Testis (tissue), 2 donors: ENCODE measurements at regions not wholly inside any gene's neighbourhood (a gene's known extent, or its start where the extent isn't known, plus 50 kb on each side); places are given as distances from the start of the nearest gene placed in this dataset.

ENCODE experiments used
- DNase-seq: peaks from one replicate; pipeline ENCODE4 v3.0.0-alpha.2; 2019
- H3K27ac ChIP-seq, 2 donors: fragments of 200-600 bp; sonication (generic); one replicate each; pipeline ENCODE4 v1.5.1; 2019
- H3K27me3 ChIP-seq: fragments of 200-600 bp; sonication (generic); one replicate; pipeline ENCODE4 v1.5.1; 2019
- H3K36me3 ChIP-seq: fragments of 200-600 bp; sonication (generic); one replicate; pipeline ENCODE4 v1.5.1; 2017; ENCODE audit warnings: low read depth; ENCODE audit errors: missing control alignments
- H3K4me1 ChIP-seq: fragments of 200-600 bp; sonication (generic); one replicate; pipeline ENCODE4 v1.5.1; 2019
- H3K4me3 ChIP-seq, 2 donors: fragments of 200-600 bp; sonication (generic); one replicate each; pipeline ENCODE4 v1.5.1; 2017 to 2019
- H3K9me3 ChIP-seq: fragments of 200-600 bp; sonication (generic); one replicate; pipeline ENCODE4 v1.5.1; 2017
- POLR2A ChIP-seq: fragments of 450-650 bp; IDR thresholded peaks from one replicate; pipeline ENCODE4 v1.6.1; 2017; ENCODE audit warnings: antibody characterized with exemption, mild to moderate bottlenecking, moderate library complexity
- WGBS, 2 donors: methylation state at CpG; one replicate each; pipeline ENCODE4 v1.1.5; 2018; 5-methylcytosine and 5-hydroxymethylcytosine counted together
- intact Hi-C: fragments of 100-400 bp; cut with DNase I; formaldehyde crosslinking; loops from one replicate; pipeline ENCODE4 v1.15.1; 2023; ENCODE audit warnings: low total_unique reads
- TF ChIP-seq, protein P1 (sequence below), 3 experiments: fragments of 450-650 bp in 2 of 3; fragments of 200-600 bp in 1 of 3; sonication (generic) in 1 of 3; IDR thresholded peaks; one replicate each; pipeline ENCODE4 v1.5.1; 2016 to 2019; ENCODE audit warnings: antibody characterized with exemption in 3 of 3, mild to moderate bottlenecking in 2 of 3, moderate library complexity in 1 of 3

DNA sequence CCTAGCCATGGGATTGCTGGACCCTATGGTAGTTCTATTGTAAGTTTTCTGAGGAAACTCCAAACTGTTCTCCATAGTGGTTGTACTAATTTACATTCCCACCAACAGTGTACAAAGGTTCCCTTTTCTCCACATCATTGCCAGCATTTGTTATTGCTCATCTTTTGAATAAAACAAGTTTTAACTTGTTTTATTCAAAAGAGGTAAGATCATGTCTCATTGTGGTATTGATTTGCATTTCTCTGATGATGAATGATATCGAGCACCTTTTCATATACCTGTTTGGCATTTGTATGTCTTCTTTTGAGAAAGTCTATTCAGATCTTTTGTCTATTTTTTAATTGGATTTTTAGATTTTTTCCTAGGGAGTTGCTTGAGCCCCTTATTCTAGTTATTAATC, 819.1 kb downstream of the TUSC7 start:
- no peak overlapping the region for H3K4me3 ChIP-seq

DNA sequence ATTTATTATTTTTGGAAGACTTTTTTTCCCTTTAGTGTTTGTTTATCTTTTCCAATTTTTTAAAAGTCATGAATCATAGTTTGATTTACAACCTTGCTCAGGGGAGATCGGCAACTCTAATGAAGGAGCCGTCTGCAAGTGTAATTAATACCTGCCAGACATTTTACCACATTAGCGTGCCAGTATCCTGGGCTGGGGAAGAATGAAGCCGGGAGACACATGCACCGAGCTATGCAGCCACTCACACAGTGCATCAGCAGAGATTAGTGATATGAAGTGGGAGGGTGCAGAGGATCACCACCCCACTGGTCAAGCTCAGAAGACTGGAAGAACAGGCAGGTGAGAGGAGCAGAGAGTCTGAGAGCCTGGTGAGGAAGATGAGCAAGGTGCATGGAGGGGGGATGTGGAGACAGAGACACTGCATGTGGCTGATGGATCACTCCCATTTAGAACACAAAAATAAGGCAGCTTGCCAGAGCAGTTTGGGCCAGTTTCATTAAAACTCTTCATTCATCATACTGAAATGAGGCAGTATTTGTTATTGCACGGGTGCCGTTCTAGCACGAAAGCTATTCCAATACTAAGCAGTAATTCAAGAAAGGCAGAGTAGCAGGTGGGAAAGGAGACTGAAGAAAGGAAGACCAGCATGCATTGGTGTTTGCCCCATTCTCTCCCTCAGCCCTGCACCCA, 821.6 kb downstream of the TUSC7 start:
- 44 to 63% methylated on average over 8 of the region's 8 CpGs for WGBS, 2 donors
- Histone ChIP-seq H3K27ac (no peak overlapping the region), H3K27me3 (no peaks in the 10 kb centered on the region), H3K4me1 (peaks cover 2% of the 10 kb centered on the region), H3K4me3 (no peak overlapping the region), H3K9me3 (no peaks in the 10 kb centered on the region), H3K36me3 (no peaks in the 10 kb centered on the region)
- intact Hi-C loops: no loop called here
- TF ChIP-seq, protein P1, sequence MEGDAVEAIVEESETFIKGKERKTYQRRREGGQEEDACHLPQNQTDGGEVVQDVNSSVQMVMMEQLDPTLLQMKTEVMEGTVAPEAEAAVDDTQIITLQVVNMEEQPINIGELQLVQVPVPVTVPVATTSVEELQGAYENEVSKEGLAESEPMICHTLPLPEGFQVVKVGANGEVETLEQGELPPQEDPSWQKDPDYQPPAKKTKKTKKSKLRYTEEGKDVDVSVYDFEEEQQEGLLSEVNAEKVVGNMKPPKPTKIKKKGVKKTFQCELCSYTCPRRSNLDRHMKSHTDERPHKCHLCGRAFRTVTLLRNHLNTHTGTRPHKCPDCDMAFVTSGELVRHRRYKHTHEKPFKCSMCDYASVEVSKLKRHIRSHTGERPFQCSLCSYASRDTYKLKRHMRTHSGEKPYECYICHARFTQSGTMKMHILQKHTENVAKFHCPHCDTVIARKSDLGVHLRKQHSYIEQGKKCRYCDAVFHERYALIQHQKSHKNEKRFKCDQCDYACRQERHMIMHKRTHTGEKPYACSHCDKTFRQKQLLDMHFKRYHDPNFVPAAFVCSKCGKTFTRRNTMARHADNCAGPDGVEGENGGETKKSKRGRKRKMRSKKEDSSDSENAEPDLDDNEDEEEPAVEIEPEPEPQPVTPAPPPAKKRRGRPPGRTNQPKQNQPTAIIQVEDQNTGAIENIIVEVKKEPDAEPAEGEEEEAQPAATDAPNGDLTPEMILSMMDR (IDR thresholded peaks at IDR 0.05): no peak
- no peak for TF ChIP-seq POLR2A
- no peak for DNase-seq

More for the DNA sequence above, 819.1 kb downstream of the TUSC7 start:
- WGBS, 2 donors: 86 to 97% methylated on average over 1 of the region's 1 CpG
- intact Hi-C loops: no loop called here
- Histone ChIP-seq H3K4me1 (peaks cover 5% of the 10 kb centered on the region), H3K36me3 (no peaks in the 10 kb centered on the region), H3K9me3 (no peaks in the 10 kb centered on the region), H3K27me3 (no peaks in the 10 kb centered on the region), H3K27ac (no peak overlapping the region)
- TF ChIP-seq POLR2A: no peak
- TF ChIP-seq, protein P1 (IDR thresholded peaks at IDR 0.05): no peak
- no peak for DNase-seq

DNA sequence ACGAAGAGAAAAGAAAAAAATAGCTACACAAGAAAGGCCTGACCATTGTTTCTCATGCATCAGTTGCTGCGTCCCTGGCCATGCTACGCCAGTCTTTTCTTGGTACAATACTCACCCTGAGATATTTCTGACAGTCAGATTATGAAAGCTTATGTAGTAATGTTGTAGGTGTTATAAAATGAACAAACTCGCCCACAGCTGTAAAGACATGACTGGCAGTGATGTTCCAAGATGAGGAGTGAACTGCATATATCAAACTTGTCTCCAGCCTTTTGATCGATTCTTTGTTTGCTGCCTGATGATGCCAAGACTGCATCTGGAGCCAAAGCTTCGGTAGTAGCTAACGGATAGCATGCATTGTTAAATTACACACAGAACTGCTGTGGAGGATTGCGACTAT, 822.7 kb downstream of the TUSC7 start:
- Histone ChIP-seq H3K9me3 (no peaks in the 10 kb centered on the region), H3K27me3 (no peaks in the 10 kb centered on the region), H3K4me3 (no peak overlapping the region), H3K4me1 (no peaks in the 10 kb centered on the region), H3K27ac (no peak overlapping the region), H3K36me3 (no peaks in the 10 kb centered on the region)
- 92% methylated on average over 8 of the region's 8 CpGs for WGBS, 2 donors
- TF ChIP-seq, protein P1 (IDR thresholded peaks at IDR 0.05): no peak
- no peak for TF ChIP-seq POLR2A
- DNase-seq: no peak
- intact Hi-C loops: no loop called here

DNA sequence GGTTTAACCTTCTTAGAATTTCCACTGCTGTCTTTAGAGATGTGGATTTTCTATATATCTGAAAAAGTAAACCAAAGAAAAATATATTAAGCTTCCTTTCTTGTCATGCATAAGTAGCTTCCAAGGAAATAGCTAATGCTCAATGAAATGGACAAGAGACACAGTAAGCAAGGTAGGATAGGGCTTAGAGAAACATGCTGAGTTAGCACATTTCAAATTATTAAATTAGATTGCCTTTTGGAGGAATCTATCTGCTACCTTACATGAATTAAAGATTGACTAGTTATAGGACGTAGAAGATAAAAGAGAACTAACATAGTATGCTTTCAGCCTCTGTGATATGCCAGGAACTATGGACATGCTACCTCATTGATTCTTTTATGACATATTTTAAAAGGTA, 824.6 kb downstream of the TUSC7 start:
- no peak for DNase-seq
- Histone ChIP-seq H3K4me1 (no peaks in the 10 kb centered on the region), H3K9me3 (no peaks in the 10 kb centered on the region), H3K27ac (no peak overlapping the region), H3K36me3 (no peaks in the 10 kb centered on the region), H3K4me3 (no peak overlapping the region), H3K27me3 (no peaks in the 10 kb centered on the region)
- intact Hi-C loops: no loop called here
- WGBS, 2 donors: 95 to 96% methylated on average over 1 of the region's 1 CpG
- TF ChIP-seq POLR2A: no peak
- TF ChIP-seq, protein P1 (IDR thresholded peaks at IDR 0.05): no peak

DNA sequence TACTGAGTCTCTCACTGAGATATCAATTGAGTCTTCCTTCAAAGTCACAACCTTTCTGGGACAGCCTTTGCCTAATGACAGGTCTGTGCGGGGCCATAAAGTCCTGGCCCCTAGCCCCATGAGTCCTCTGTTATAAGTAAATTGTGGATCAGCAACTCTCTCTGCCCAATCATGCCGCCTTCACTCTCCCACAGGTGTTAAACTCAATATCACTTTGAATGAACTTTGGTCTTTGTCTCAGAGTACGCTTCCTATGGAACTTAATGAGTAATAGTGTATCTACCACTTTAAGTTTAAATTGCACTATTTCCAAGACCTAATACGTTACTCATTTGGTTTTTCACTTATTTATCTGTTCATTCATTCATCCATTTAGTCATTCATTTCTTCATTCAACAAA, 826.4 kb downstream of the TUSC7 start:
- intact Hi-C loops: no loop called here
- H3K36me3 ChIP-seq: no peaks in the 10 kb centered on the region
- no peaks in the 10 kb centered on the region for H3K9me3 ChIP-seq
- no peak overlapping the region for H3K4me3 ChIP-seq
- 92% methylated on average over 4 of the region's 4 CpGs for WGBS, 2 donors
- H3K4me1 ChIP-seq: no peaks in the 10 kb centered on the region
- TF ChIP-seq POLR2A: no peak
- TF ChIP-seq, protein P1 (IDR thresholded peaks at IDR 0.05): no peak
- no peak overlapping the region for H3K27ac ChIP-seq
- no peaks in the 10 kb centered on the region for H3K27me3 ChIP-seq
- DNase-seq: no peak
